ENCODE measurements at regions not wholly inside any gene's neighbourhood (a gene's known extent, or its start where the extent isn't known, plus 50 kb on each side); places are given as distances from the start of the nearest gene placed in this dataset.
A peak's percentile ranks its signal among the peaks of the same experiment; 100 is the strongest.
"Not testable (repeated sequence)": the region's sequence is repeated elsewhere in the genome, so short reads cannot be mapped to it uniquely, and the experiment has no call there.

DNA sequence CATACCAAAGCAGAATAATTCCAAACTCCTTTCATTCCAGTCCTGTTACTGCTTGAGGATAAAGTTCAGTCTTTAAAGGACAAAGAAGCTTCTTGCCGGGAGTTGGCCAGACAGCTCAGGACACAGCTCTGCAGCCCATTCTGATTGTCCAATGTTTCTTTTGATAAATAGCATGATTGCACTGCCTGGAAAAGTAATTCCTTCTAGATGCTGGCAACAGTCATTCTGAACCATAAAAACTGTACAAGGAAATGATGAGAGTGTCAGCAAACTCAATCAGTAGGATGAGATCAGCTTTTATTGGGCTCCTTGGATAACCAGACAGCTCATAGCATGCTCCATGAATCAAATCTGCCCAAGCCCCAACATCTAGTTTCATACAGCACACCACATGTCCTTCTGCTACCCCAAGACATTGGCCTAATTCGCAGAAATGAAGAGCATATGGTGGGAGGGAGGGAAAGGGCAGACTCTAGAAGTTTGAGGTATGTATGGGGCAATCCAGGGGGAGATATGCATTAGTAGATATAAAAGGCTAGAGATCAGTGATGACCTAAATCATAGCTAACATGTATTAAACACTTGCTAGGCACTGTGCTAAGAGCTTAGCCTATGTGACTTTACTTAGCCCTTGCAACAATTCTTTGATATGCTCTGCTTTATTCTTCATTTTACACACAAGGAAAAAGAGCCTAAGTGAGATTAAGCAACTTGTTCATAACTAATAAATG lies 219.9 kb upstream of the NREP start:
- DNase-seq (ENCODE audit: low read depth), result no peak

DNA sequence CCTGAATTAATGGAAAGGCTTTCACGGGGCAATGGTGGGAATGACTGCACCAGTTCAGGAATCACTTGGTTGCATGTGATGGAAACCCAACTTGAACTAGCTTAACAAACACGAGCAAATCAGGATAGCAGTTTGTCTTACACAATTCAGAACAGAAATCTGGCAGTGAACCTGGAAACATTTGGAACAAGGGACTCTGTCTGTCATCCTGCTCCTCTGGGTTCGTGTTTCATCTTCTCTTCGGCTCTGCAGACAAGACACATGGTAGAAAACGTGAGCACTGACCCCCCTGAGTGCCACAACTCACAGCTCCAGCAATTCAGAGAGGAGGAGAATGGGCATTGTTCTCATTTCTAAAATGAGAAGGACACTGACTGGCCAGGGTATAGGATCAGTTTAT lies 218.1 kb upstream of the NREP start:
- DNase-seq (ENCODE audit: low read depth), result no peak

DNA sequence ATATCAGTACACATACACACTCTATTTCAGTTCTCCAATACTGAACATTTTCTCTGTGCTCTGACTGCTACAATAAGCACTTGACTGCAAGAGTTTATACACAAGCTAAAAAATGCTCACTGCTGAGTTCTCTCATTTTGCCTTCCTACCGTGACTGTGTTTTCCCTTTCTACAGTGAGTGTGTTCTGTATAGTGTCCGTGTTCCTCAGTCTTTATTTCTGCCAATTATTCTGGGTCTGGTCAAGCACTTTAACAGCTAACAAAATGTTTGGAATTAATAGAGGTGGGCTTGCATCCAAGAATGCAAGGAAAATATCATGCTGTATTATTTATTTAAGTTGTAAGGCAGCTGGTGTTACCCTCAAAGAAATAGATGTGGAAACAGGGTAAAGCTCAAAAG lies 217.0 kb upstream of the NREP start:
- DNase-seq (ENCODE audit: low read depth), result no peak

DNA sequence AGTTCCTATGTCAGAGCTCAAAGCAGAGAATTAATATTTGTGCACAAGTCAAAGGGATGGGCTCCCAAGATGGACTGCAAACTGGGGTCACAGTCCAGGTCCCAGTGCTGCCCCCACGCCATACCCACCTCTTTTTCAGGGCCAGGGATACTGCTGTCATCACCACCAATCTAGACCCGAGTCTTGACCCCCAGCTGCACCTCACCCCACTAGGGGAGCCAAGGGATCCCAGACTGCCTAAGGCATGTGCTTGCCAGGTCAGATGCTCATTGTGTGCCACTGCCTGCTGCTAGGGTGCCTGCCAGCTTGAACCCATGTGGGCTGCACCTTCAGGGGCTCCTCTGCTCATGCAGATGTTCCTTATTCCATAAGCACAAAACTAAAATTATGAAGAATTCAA lies 215.6 kb upstream of the NREP start:
- no peak for DNase-seq (ENCODE audit: low read depth)

DNA sequence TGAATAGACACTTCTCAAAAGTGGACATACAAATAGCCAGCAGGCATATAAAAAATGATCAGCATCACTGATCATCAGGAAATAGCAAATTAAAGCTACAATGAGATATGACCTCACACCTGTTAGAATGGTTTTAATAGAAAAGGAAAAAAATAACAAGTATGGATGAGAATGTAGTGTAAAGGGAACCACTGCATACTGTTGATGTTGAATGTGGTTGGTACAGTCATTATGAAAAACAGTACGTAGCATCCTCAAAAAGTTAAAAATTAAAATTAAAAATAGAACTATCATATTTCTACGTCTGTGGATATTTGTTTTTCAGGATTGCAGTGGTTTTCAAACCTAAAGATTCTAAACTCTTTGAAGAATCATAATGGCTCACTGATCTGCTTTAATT lies 215.1 kb upstream of the NREP start:
- DNase-seq (ENCODE audit: low read depth), result no peak

DNA sequence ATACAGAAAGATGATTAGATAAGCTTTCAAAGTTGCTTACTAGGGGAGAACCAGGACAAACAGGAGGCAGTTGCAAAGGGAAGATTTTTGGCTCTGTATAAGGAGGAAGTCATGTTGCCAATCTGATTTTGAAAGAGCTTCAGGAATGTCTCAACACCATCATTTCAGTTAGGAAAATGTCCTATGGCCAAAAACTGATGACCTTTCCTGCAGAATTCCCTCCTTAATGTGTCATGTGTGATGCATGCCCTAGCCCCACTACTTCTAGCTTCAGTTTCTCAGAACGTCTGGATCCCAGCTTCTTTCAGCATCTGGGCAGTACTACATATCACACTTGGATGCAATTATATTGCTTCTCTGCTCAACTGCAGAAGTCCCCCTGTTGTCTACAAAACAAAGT lies 211.5 kb upstream of the NREP start:
- no peak for DNase-seq (ENCODE audit: low read depth)

DNA sequence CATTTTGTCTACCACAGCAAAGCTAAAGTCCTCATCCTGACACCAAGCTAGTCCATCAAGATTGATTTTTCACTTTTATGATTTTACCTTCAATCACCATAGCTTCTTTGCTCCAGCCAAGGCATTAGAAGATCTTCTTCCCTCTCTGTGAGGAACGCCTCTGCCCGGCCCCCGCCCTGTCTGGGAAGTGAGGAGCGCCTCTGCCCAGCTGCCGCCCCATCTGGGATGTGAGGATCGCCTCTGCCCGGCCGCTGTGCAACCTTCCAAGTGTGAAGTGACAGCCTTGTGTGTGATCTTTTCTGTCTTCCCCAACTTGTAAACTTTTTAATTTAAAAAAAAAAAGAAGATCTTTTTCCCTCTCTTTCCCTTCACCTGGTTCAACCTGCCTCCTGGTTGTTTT lies 210.5 kb upstream of the NREP start:
- no peak for DNase-seq (ENCODE audit: low read depth)

DNA sequence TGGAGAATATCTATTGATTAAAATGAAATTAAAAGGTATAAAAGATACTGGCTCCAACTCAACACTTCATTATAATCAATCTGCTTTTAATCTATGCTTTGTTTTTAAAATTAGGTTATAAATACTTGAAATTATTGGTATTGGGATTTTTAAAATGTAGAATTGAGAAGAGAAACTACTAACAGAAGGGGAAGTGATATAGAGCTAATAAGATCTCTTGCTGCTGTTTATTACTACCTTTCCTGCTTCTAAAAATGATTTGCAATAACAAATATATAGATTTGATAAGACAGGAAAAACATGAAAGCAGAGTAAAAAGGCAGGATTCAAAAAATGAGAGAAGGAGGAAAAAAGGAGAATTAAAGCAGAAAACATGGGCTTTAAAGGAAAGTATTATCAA lies 209.3 kb upstream of the NREP start:
- no peak for DNase-seq (ENCODE audit: low read depth)

DNA sequence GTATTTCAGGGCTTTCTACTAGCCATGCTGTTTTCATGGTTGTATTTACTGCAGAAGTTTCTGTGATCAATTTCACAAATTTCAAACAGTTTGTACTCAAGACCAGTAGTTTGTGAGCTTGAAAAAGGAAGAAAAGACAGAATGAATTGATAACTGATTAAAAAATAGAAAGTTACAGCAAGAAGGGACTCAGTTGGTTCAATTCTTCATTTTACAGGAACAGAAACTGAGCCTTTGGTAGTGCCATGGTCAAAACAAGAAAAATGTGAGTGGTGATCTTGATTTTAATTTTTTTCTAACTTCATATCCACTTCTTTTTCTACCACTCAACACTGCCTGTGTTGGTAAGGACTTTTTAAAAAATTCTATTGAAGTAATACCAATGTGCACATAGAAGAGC lies 206.6 kb upstream of the NREP start:
- no peak for DNase-seq (ENCODE audit: low read depth)

DNA sequence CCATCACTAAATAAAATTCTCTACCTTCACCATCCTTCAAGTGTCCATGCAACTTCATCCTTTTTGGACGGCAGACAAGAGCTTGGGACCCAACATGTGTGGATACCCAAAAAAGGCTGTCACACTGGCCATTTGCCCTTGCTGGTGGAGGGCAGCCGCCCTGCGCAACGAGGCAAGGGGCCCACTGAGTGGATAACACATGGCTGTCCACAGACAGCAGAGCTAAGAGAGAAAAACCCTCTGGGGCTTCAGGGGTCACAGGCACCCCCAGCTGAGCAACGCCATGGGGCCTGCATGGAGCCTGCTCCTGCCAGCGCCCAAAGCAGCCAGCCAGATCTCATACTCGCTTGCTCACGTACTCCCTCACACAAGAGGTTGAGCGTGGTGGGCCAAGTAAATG lies 205.9 kb upstream of the NREP start:
- no peak for DNase-seq (ENCODE audit: low read depth)

DNA sequence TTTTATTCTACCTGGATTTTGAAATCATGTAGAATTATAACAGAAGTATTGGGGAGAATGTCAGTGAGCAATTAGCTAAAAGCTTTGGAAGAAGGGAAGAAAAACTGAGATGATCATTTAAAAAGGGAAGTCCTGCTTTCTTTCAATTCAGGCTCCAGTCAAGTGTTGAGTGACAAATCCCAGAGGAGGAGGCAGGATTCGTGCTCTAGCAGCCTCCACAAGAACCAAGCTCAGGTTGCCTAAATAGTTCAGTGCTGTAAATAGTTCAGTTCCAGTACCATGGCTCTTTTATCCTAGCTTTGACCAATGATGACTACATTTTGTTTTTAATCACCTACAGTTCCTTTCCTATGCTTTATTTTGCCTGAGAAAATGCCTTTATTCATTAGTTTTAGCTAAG lies 204.9 kb upstream of the NREP start:
- DNase-seq (ENCODE audit: low read depth), result no peak

DNA sequence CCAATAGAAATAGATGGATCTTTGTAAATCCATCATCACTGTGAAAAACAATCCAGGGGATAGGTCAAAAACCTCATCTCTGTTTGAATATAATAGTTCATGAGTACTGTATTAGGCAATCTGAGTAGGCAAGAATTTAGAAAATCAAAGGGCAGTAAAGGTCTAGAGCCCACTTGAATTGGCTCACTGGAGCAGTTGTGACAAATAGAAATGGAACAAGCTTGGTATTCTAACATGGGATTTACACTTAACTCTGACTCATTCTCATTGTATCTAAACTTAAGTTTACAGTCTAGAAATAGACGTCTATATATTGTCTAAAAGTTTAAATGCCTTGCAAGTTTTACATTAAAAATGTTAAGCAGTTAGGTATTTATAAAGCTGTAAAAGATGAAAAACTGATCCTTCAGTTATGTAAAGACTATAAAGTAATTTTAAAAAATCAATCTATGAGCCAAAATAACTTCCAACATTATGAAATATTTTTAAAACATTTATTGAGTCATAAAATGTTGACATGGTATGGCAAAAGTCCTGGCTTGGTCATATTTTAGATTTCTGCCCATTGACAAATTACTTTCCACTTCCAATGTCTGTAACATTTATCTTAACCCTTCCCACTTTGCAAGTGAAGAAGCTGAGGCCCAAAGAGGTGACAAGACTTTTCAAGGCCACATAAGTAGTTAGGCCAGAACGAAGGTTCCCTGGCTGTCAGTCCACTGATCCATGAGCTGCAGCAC lies 203.7 kb upstream of the NREP start:
- no peak for DNase-seq (ENCODE audit: low read depth)

DNA sequence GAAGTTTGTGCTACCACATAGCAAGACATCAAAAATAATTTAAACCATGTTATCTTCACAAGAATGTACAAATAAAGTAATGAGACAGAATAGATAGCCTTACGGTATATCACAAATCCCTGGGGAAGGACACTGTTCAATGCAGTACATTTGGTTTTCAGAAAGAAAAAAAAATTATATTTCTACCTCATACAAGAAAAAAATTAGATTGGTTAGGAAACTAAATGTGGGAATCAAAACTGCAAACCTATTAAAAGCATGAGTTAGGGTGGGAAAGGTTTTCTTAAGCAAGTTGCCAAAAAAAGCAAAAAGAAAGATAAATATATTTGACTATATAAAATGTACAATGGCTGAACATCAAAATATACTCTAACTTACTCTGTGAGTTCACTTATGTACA lies 201.9 kb upstream of the NREP start:
- no peak for DNase-seq (ENCODE audit: low read depth)

DNA sequence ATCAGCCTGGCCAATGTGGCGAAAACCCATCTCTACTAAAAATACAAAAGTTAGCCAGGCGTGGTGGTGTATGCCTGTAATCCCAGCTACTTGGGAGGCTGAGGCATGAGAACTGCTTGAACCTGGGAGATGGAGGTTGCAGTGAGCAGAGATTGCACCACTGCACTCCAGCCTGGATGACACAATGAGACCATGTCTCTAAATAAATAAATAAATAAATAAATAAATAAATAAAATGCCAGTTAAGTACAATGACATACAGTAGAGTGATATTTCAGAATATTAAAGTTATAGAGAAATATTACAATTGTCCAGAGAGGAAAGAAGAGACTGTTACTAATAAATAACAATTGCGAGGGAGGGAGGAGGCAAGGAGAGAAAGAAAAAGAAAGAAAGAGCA lies 199.8 kb upstream of the NREP start:
- DNase-seq (ENCODE audit: low read depth), result not testable (repeated sequence)

DNA sequence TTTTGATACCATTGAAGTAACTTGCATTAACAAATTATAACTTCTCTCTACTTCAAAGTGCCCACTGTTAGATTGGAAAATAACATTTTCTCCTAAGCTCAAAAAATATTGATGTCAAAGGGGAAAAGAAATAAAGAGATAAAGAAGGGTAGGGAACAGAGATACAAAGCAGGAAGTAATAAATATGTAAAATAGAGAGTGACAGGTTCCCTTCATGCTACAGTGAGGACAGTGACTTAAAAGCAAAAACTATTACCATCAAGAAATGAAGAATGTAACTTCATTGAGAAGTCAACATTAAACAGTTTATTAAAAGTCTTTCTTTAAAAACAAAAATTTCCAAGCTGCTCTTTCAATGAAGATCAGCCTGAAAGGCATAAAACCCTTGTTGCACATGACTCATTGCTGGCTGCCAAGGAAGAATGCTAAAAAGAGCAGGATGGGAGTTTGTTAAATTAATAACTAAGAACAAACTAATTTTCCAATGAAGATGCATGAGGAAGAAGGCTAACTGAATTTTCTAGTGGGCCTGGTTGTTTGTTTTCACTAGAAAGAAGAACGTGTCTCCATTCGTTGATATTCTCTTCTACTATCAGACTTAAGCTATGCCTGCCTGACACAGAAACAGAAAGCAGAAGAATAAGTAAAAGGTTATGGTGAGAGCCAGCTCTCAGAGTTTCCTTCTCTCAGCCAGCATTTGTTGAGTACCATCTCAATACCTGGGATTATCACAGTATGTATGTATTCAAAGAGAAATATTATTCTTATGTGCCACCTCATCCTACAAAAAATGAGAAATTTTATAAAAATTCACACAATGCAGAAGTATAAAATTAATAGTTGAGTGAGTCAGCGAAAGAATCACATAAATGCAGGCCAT lies 197.8 kb upstream of the NREP start:
- DNase-seq (ENCODE audit: low read depth), result no peak

DNA sequence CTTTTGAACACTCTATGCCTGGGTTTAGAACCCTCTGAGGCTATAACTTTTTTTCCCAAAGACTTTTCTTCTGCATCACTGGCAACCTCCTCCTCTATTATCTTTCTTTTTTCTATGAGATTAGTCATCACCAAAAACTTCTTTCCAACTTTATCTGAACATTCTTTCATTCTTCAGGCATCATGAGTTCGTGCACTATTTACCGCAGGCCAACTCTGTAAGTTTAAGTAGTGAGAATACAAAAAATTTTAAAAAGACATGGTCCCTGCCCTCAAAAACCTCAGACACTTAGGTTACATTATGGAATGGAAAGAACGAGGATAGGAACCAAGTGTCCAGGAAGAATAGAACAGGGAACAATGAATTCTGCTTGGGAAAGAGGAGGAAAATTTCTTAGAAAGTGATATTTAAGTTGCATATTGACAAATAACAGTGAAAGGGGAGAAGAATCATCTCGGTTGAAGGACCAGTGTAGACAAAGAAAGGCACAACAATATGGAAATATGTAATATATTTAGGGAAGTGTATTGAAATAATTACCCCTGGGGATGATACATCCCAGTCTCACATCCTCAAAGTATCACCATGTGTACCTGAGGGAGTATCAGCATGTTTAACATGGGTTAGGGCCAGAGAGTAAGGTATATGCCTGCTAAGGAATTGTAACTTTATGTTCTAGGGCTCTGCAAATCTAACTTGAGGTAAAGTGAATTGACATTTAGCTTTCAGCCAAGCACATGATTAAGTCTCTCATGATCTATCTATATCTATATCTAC lies 196.5 kb upstream of the NREP start:
- DNase-seq (ENCODE audit: low read depth), result peak; percentile 68

DNA sequence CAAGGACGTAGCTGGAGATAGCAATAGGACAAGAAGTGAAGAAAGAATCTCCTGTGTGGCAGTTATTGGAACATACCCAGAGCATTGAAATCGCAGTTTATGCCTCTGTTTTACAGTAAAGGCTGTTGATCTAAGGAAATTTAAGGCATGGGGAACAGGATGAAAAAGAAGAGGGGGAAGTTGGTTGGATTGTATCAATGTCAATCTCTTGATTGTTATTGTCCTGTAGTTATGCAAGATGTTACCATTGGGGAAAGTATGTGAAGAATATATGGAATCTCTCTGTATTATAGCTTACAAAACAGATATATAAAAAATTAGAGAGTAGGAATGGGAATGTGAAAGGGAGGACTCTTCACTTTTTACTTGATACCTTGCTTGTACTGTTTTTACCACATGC lies 195.6 kb upstream of the NREP start:
- no peak for DNase-seq (ENCODE audit: low read depth)

DNA sequence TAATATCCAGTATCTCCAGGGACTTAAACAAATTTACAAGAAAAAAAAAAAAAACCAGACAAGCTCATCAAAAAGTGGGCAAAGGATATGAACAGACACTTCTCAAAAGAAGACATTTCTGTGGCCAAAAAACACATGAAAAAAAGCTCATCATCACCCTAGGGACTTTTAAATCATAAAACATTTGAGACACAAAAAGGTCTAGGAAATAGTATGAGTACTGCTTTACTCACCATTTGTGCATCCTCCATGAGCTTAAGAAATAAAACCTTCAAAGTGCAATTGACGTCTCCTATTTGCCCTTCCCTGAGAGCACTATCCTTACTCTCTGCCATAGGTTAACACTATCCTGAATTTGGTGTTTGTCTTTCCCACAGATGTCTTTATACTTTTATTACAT lies 193.7 kb upstream of the NREP start:
- DNase-seq (ENCODE audit: low read depth), result no peak

DNA sequence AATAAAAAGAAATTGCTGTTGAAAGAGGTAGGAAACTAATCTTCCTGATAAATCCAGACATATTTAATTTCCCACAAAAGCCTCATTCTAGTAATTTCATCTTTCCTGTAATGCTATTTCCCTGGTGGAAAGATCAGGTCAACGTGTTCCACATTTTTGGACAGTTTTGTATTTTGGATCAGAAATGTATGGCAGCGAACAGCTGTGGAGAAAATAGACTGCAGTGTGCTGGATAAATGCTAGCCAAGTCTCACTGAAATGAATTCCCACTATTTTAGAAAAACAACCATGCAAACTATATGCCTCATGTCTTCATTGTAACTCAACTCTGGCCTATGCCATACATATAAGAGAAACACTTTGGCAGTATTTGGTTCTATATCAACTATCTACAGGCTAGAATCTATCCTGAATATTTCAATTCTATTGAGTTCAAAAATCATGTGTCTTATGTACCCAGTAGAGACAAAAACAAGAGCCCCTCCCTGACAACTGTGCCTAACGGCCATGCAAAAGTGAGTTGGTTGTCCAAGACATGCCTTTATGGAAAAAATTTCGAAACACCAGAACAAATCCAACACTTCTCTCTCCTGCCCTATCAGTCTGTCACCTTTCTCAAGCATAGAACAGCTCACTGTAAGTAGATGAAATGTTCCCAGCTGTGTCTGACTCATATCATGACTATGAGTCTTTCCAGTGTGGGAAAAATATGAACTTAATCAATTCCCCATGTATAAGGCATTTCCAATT lies 191.3 kb upstream of the NREP start:
- DNase-seq (ENCODE audit: low read depth), result no peak

DNA sequence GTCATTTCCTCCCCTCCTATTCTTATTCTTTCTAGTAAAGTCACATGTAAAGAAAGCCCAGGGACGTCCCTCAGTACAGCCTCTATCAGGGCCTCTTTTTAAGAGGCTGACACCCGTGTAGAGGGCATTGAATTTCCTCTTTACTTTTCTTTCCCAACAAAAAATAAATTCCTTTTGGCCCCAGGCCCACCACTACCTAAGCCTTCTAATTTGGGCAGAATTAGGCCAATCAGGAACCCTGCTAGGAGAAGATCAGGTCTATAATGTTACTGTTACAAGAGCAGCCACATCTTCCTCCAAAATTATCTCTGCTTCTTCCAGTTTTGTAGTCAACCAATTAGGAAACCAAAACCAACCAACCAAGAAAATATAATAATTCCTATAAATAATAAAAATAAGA lies 189.6 kb upstream of the NREP start:
- DNase-seq (ENCODE audit: low read depth), result no peak

DNA sequence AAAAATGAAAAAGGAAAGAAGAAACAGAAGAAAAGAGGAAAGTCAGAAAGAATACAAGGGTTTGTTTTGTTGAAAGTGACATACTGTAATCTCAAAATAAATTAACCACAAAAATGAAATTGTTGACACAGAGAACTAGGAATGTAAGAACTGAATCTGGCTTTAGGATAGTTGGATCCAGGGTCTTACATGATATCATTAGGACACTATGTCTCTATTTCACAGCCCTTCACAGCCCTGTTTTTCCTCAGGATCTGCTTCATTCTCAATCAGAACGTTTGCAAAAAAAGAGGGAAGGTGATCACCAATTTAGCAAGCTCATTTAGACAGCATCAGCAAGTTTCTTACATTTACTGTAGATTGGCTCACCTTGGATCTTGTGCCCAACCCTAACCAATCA lies 188.5 kb upstream of the NREP start:
- no peak for DNase-seq (ENCODE audit: low read depth)
